GM23248 (cell line): ENCODE measurements at regions not wholly inside any gene's neighbourhood (a gene's known extent, or its start where the extent isn't known, plus 50 kb on each side); places are given as distances from the start of the nearest gene placed in this dataset.

Source experiments
- EZH2 ChIP-seq: fragments of 200-600 bp; sonication (generic); IDR thresholded peaks from 2 replicates; pipeline ENCODE4 v1.6.1; 2018; ENCODE audit warnings: antibody characterized with exemption, mild to moderate bottlenecking; ENCODE audit not compliant: insufficient read depth, poor library complexity, severe bottlenecking
- EZH2phosphoT487 ChIP-seq: fragments of 200-600 bp; sonication (generic); IDR thresholded peaks from 2 replicates; pipeline ENCODE4 v1.6.1; 2018; ENCODE audit warnings: antibody characterized with exemption, moderate library complexity, mild to moderate bottlenecking, low read depth; ENCODE audit not compliant: insufficient read depth

- TF ChIP-seq EZH2 (no peak), EZH2phosphoT487 (no peak)
These were observed 98.0 kb downstream of the DACT2 start for GRCh38 chr6:168221497-168222079.
